GM10266 (cell line): ENCODE measurements at regions not wholly inside any gene's neighbourhood (a gene's known extent, or its start where the extent isn't known, plus 50 kb on each side); places are given as distances from the start of the nearest gene placed in this dataset.

Source experiments
- DNase-seq: peaks from one replicate; pipeline ENCODE4 v3.0.0; 2012; ENCODE audit errors: extremely low spot score
- CTCF ChIP-seq: IDR thresholded peaks from 2 replicates; pipeline ENCODE4 v1.5.1; 2012; ENCODE audit warnings: mild to moderate bottlenecking, low read depth; ENCODE audit not compliant: control insufficient read depth, insufficient read depth; ENCODE audit errors: missing control alignments

GRCh38 chr3:127033171-127033570 lies 50.3 kb downstream of the PLXNA1 start:
- no peak for DNase-seq
- no peak for TF ChIP-seq CTCF

GRCh38 chr3:127033786-127034185 lies 50.9 kb downstream of the PLXNA1 start:
- DNase-seq: no peak
- TF ChIP-seq CTCF: no peak

GRCh38 chr3:127034195-127034989 lies 51.5 kb downstream of the PLXNA1 start:
- no peak for TF ChIP-seq CTCF
- DNase-seq: no peak

GRCh38 chr3:127034990-127035652 lies 52.2 kb downstream of the PLXNA1 start:
- no peak for DNase-seq
- no peak for TF ChIP-seq CTCF

GRCh38 chr3:127035677-127036076 lies 52.8 kb downstream of the PLXNA1 start:
- no peak for DNase-seq
- TF ChIP-seq CTCF: no peak

- TF ChIP-seq CTCF: no peak
- DNase-seq: no peak
Measured at GRCh38 chr3:127036209-127037020, 53.5 kb downstream of the PLXNA1 start.
